ENCODE measurements at regions not wholly inside any gene's neighbourhood (a gene's known extent, or its start where the extent isn't known, plus 50 kb on each side); places are given as distances from the start of the nearest gene placed in this dataset.

DNA sequence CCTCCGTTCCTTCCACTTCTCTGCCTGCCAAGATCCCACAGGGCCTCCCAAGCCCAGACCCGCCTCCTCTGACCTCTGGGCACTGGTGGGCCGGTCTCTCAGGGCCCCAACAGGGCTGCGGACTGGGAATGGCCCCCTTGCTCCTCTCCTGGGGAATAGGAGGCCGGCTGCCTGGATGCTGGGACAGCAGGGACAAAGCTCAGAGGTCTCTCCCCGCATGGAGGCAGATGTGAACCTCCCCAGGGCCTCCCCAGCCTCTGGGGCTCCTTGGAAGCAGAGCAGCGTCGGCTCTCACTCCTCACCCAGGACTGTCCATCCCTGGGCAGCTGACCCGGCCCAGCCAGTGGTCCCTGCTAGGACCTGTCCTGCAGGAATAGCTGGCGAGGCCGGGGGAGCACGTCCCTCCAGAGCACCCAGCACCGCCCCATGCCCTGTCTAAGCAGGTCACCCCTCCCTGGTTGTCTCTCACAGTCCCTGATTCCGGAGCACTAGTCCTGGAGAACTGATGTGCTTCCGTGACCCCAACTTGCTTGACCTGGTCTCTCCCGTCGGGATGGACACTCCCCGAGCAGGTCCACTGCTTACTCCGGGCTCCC is 85.8 kb downstream of the RTL6 start:
- DNase-seq = no peak
- TF ChIP-seq, protein P1, sequence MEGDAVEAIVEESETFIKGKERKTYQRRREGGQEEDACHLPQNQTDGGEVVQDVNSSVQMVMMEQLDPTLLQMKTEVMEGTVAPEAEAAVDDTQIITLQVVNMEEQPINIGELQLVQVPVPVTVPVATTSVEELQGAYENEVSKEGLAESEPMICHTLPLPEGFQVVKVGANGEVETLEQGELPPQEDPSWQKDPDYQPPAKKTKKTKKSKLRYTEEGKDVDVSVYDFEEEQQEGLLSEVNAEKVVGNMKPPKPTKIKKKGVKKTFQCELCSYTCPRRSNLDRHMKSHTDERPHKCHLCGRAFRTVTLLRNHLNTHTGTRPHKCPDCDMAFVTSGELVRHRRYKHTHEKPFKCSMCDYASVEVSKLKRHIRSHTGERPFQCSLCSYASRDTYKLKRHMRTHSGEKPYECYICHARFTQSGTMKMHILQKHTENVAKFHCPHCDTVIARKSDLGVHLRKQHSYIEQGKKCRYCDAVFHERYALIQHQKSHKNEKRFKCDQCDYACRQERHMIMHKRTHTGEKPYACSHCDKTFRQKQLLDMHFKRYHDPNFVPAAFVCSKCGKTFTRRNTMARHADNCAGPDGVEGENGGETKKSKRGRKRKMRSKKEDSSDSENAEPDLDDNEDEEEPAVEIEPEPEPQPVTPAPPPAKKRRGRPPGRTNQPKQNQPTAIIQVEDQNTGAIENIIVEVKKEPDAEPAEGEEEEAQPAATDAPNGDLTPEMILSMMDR (IDR thresholded peaks at IDR 0.05) = no peak
- no peak for TF ChIP-seq POLR2A (IDR thresholded peaks at IDR 0.05)
- Histone ChIP-seq H3K9me3 (no peaks in the 10 kb centered on the region), H3K27me3 (no peaks in the 10 kb centered on the region), H3K27ac (no peak overlapping the region), H3K36me3 (ENCODE audit: low read depth, missing control alignments) (no peaks in the 10 kb centered on the region), H3K4me1 (peaks cover 7% of the 10 kb centered on the region), H3K4me3 (peak overlapping the region in 1 of 2 donors; percentile 7)
- intact Hi-C loops (cut with DNase I; ENCODE audit: low total_unique reads) = no loop called here
- WGBS, 2 donors = 84 to 87% methylated on average over 10 to 16 of the region's 19 CpGs

DNA sequence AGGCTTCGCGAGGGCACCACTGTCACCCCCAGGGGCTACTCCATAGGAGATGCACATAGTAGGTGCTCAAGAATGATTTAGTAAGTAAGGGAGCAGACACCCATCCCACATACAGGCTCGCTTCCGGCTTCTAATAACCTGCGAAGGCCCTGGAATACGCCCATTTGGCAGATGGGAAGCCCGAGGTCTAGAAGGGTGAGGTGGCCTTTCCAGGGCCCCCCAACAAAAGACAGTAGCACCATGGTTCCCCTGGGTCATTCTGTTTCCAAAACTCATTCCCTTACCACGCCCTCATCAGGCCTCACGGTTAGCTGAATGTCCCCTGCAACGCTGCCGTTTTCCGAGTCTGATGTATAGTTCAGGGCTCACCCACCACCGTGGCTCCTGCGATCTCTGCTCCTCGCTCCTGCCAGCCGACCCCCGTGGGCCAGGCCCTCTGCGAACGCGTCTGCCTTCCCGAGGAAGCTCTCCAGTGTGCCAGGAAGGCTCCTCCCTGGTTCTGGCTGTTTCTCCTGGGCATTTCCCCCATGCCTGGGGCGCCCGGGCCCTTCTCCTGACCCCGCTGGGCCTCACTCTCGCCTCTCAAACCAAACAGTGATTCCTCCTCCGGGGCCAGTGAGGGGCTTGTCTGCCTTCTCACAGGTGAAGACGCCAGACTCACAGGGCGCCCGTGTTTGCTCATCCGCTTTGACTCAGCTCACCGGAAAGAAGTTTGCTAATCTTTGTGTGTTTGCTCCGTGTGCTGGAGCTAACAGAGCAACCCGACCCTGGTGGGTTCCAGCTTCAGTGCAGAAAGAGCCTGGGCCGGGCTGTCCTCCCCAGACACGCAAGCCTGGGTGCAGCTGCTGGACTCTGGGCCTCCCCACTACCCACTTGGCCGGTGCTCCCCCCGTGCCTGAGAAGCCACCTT is 86.6 kb downstream of the RTL6 start:
- H3K9me3 ChIP-seq = no peaks in the 10 kb centered on the region
- no peaks in the 10 kb centered on the region for H3K27me3 ChIP-seq
- TF ChIP-seq POLR2A (IDR thresholded peaks at IDR 0.05) = no peak
- H3K4me3 ChIP-seq = peak overlapping the region in 1 of 2 donors; percentile 7
- no peak for DNase-seq
- WGBS, 2 donors = 51 to 60% methylated on average over 31 to 37 of the region's 37 CpGs
- no peaks in the 10 kb centered on the region for H3K36me3 ChIP-seq (ENCODE audit: low read depth, missing control alignments)
- intact Hi-C loops (cut with DNase I; ENCODE audit: low total_unique reads) = no loop called here
- no peak overlapping the region for H3K27ac ChIP-seq
- peaks cover 7% of the 10 kb centered on the region for H3K4me1 ChIP-seq

DNA sequence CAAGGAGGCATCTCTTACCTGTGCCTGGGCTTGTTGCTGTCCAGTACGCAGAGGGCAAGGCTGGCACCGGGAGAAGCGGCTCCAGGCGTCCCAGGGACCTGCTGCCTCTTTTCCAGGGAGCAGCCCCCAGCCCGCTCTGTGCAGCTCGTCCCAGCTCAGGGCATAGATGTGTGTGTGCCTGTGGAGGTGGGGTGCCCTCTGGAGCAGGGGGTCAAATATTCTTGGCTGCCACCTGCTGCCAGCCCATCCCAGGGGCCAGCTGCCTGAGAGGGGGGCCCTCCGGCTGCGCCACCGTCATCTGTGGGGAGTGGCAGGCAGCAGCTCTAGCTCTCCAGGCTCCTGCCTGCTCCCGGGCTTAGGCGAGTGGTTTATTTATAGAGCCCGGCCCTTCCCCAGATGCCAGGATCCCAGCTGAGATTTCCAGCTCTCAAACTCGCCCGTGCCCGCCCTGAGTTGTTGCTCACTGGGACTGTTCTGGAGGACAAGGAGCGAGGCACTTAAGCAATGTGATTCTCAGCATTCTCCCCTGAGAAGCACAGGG is 87.5 kb downstream of the RTL6 start:
- intact Hi-C loops (cut with DNase I; ENCODE audit: low total_unique reads) = no loop called here
- DNase-seq = no peak
- Histone ChIP-seq H3K4me1 (peaks cover 7% of the 10 kb centered on the region), H3K9me3 (no peaks in the 10 kb centered on the region), H3K36me3 (ENCODE audit: low read depth, missing control alignments) (no peaks in the 10 kb centered on the region), H3K4me3 (no peak overlapping the region), H3K27ac (no peak overlapping the region), H3K27me3 (no peaks in the 10 kb centered on the region)
- WGBS, 2 donors = 86% methylated on average over 15 of the region's 16 CpGs; no CpG with 5 or more reads in 1 of the 2 donors
- no peak for TF ChIP-seq POLR2A (IDR thresholded peaks at IDR 0.05)
- TF ChIP-seq, protein P1 (IDR thresholded peaks at IDR 0.05) = no peak

DNA sequence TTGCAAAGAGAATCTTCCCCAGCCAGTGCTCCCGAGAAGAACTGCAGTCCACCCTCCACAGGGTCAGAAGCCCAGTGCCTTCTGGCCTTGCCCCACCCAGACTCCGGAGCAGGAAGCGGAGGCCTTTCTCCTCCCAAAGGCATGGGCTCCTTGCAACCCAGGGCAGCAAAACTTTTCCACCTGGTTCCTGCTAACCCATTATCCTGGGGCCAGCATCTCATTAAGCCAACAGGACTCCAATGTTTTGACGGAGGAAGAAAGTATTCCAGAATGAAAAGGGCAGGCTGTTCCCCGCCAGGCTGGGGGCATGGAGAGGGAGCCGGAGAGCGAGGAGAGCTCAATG is 88.1 kb downstream of the RTL6 start:
- WGBS, 2 donors = 83 to 85% methylated on average over 7 of the region's 7 CpGs
- TF ChIP-seq, protein P1 (IDR thresholded peaks at IDR 0.05) = no peak
- no peak for TF ChIP-seq POLR2A (IDR thresholded peaks at IDR 0.05)
- no peaks in the 10 kb centered on the region for H3K27me3 ChIP-seq
- H3K4me1 ChIP-seq = peaks cover 7% of the 10 kb centered on the region
- DNase-seq = no peak
- intact Hi-C loops (cut with DNase I; ENCODE audit: low total_unique reads) = no loop called here
- H3K36me3 ChIP-seq (ENCODE audit: low read depth, missing control alignments) = no peaks in the 10 kb centered on the region
- no peak overlapping the region for H3K4me3 ChIP-seq
- H3K27ac ChIP-seq = no peak overlapping the region
- H3K9me3 ChIP-seq = no peaks in the 10 kb centered on the region

DNA sequence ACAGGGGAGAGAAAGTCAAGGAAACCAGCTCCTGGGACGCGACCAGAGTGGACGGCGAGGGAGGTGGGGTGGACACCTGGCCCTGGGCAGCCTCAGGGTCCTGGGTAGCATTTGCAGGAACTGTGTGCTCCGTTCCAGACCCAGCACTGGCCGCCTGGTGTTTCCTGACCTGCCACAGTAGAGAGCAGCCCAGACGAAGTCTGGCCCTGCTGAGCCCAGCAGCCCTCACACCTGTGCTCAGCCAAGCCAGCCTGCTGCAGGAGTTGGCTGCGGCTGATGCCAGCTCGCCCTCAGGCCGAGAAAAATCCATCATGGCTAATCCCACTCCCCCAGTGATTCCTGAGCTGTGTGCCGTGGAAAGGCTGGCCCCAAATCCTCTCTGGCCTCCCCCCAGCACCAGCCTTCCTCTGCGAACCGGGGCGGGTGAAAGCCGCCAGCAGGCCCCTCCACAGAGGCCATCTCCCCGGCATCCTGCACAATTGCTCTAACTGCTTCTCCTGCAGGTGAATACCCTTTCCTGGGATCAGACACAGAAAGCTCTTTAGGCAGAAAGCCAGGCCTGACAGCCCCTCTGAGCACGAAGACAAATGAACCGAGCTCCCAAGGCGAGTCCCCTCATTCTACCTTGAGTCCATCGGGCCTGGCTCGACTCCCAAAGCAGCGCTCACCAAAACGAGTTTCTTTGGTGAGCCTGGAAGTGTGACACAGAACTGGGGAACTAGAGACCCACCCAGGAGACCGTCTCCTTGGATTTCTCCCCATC is 88.6 kb downstream of the RTL6 start:
- intact Hi-C loops (cut with DNase I; ENCODE audit: low total_unique reads) = no loop called here

More for the DNA sequence above, 88.6 kb downstream of the RTL6 start:
- no peak overlapping the region for H3K4me3 ChIP-seq
- H3K36me3 ChIP-seq (ENCODE audit: low read depth, missing control alignments) = no peaks in the 10 kb centered on the region
- H3K27me3 ChIP-seq = no peaks in the 10 kb centered on the region
- no peaks in the 10 kb centered on the region for H3K9me3 ChIP-seq
- WGBS, 2 donors = 88 to 90% methylated on average over 20 to 22 of the region's 24 CpGs
- no peak for TF ChIP-seq POLR2A (IDR thresholded peaks at IDR 0.05)
- TF ChIP-seq, protein P1 (IDR thresholded peaks at IDR 0.05) = no peak
- no peak for DNase-seq
- no peak overlapping the region for H3K27ac ChIP-seq
- H3K4me1 ChIP-seq = peaks cover 7% of the 10 kb centered on the region
